Lower leg skin (tissue), 3 donors: ENCODE measurements at regions not wholly inside any gene's neighbourhood (a gene's known extent, or its start where the extent isn't known, plus 50 kb on each side); places are given as distances from the start of the nearest gene placed in this dataset.

Experiments used
- CTCF ChIP-seq, 3 donors: fragments of 450-650 bp; IDR thresholded peaks; one replicate each; pipeline ENCODE4 v1.5.1; 2016; ENCODE audit warnings: antibody characterized with exemption in 3 of 3, mild to moderate bottlenecking in 3 of 3, moderate library complexity in 2 of 3
- POLR2A ChIP-seq, 2 donors: fragments of 450-650 bp; IDR thresholded peaks; one replicate each; pipeline ENCODE4 v1.6.1; 2016 to 2017; ENCODE audit warnings: antibody characterized with exemption in 2 of 2, mild to moderate bottlenecking in 1 of 2, moderate library complexity in 1 of 2

- TF ChIP-seq CTCF (IDR thresholded peaks at IDR 0.05) (no peak), POLR2A (IDR thresholded peaks at IDR 0.05) (no peak)
Observed at GRCh38 chr6:105907991-105908390, 178.1 kb upstream of the PRDM1 start.
